Sigmoid colon (tissue), 6 donors: ENCODE measurements at regions not wholly inside any gene's neighbourhood (a gene's known extent, or its start where the extent isn't known, plus 50 kb on each side); places are given as distances from the start of the nearest gene placed in this dataset.

ENCODE experiments used
- DNase-seq: peaks from one replicate; pipeline ENCODE4 v3.0.0-alpha.2; 2019
- H3K27ac ChIP-seq, 4 donors: fragments of 200-600 bp; sonication (generic); one replicate each; pipeline ENCODE4 v1.5.1; 2016 to 2019; ENCODE audit warnings: mild to moderate bottlenecking in 1 of 4
- H3K27me3 ChIP-seq, 3 donors: fragments of 200-600 bp; sonication (generic); one replicate each; pipeline ENCODE4 v1.5.1; 2019; ENCODE audit warnings: mild to moderate bottlenecking in 1 of 3
- H3K36me3 ChIP-seq, 4 donors: fragments of 200-600 bp; sonication (generic); one replicate each; pipeline ENCODE4 v1.5.1; 2016 to 2019
- H3K4me1 ChIP-seq, 4 donors: fragments of 200-600 bp; sonication (generic); one replicate each; pipeline ENCODE4 v1.5.1; 2017 to 2019
- H3K4me3 ChIP-seq, 4 donors: fragments of 200-600 bp; sonication (generic); one replicate each; pipeline ENCODE4 v1.5.1; 2017 to 2019; ENCODE audit warnings: mild to moderate bottlenecking in 2 of 4, moderate library complexity in 1 of 4
- H3K9me3 ChIP-seq, 4 donors: fragments of 200-600 bp in 3 of 4; sonication (generic) in 3 of 4; one replicate each; pipeline versions ENCODE4 v1.5.1 to v1.6.1; 2013 to 2019
- EP300 ChIP-seq, 4 donors: sonication (generic); formaldehyde crosslinking; IDR thresholded peaks; one replicate each; pipeline ENCODE4 v1.6.1; 2017; ENCODE audit warnings: antibody characterized with exemption in 4 of 4
- POLR2AphosphoS5 ChIP-seq, 4 donors: sonication (generic); formaldehyde crosslinking; IDR thresholded peaks; one replicate each; pipeline ENCODE4 v1.6.1; 2017; ENCODE audit warnings: antibody characterized with exemption in 4 of 4
- WGBS, 2 donors: extraction: QIAGEN DNeasy Blood & Tissue Kit; methylation state at CpG; one replicate each; pipeline ENCODE4 v1.1.7; 2013; 5-methylcytosine and 5-hydroxymethylcytosine counted together
- intact Hi-C: fragments of 100-400 bp; cut with DNase I; formaldehyde crosslinking; loops from one replicate; pipeline ENCODE4 v1.15.1; 2023
- small RNA-seq, 3 donors: library from RNA; depleted of rRNA; stranded (forward); fragments of <200 nt; gene quantifications; one replicate each; pipeline ENCODE3, GENCODE V24; 2016
- donor health status: healthy with polysubstance abuse.
- donor health status: healthy.

GRCh38 chr16:85563034-85563433, 50.1 kb upstream of the GSE1 start:
- peak overlapping the region; percentile 17 to 59 (median 56) for H3K27ac ChIP-seq
- H3K4me3 ChIP-seq = no peak overlapping the region
- H3K4me1 ChIP-seq = peaks cover 0 to 65% (median 48%) of the 10 kb centered on the region in 4 donors
- intact Hi-C loops = no loop called here
- no peaks in the 10 kb centered on the region for H3K36me3 ChIP-seq
- H3K27me3 ChIP-seq = no peaks in the 10 kb centered on the region
- 32 to 74% methylated on average over 8 of the region's 8 CpGs for WGBS, 2 donors
- no peak for DNase-seq
- no peaks in the 10 kb centered on the region for H3K9me3 ChIP-seq
- TF ChIP-seq EP300 (IDR thresholded peaks at IDR 0.05) (no peak), POLR2AphosphoS5 (IDR thresholded peaks at IDR 0.05) (no peak)

Small RNA genes lying in the stretch of these regions (small RNA-seq; reads per million reads assigned to genes)
- gene COX6CP16 (0 reads per million in 3 donors), gene MIR5093 (0 reads per million in 3 donors)
